ENCODE measurements at regions not wholly inside any gene's neighbourhood (a gene's known extent, or its start where the extent isn't known, plus 50 kb on each side); places are given as distances from the start of the nearest gene placed in this dataset.

DNA sequence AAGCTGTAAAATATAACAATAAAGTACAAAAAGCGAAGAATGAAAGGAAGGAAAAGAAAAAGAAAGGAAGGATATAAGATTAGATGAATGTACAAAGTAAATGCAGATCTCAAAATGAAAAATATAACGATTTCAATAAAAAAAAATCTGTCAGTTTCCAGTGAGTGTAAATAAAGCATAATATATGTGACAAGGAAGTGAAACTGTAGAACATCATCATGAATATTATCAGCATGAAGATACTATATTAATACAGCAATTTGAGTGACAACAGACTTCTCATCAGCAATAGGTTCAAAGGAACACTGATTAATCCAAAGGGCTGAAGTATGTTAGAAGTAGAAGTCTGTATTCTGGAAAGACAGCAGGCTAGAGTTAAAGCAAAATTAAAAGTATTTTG, 659.5 kb upstream of the MBL2 start:
- TF ChIP-seq, protein P1, sequence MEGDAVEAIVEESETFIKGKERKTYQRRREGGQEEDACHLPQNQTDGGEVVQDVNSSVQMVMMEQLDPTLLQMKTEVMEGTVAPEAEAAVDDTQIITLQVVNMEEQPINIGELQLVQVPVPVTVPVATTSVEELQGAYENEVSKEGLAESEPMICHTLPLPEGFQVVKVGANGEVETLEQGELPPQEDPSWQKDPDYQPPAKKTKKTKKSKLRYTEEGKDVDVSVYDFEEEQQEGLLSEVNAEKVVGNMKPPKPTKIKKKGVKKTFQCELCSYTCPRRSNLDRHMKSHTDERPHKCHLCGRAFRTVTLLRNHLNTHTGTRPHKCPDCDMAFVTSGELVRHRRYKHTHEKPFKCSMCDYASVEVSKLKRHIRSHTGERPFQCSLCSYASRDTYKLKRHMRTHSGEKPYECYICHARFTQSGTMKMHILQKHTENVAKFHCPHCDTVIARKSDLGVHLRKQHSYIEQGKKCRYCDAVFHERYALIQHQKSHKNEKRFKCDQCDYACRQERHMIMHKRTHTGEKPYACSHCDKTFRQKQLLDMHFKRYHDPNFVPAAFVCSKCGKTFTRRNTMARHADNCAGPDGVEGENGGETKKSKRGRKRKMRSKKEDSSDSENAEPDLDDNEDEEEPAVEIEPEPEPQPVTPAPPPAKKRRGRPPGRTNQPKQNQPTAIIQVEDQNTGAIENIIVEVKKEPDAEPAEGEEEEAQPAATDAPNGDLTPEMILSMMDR (conservative IDR thresholded peaks at IDR 0.05), result no peak
- no peak for TF ChIP-seq EZH2 (IDR thresholded peaks at IDR 0.05; ENCODE audit: low read depth)
